Hepatocyte (in vitro differentiated cells): ENCODE measurements at regions not wholly inside any gene's neighbourhood (a gene's known extent, or its start where the extent isn't known, plus 50 kb on each side); places are given as distances from the start of the nearest gene placed in this dataset.

ENCODE experiments used
- CTCF ChIP-seq: fragments of 200-600 bp; sonication (generic); IDR thresholded peaks from 2 replicates; pipeline ENCODE4 v1.5.1; 2016; ENCODE audit warnings: antibody characterized with exemption, mild to moderate bottlenecking; ENCODE audit not compliant: poor library complexity
- EZH2 ChIP-seq: fragments of 200-600 bp; sonication (generic); IDR thresholded peaks from 2 replicates; pipeline ENCODE4 v1.6.1; 2016; ENCODE audit warnings: antibody characterized with exemption, mild to moderate bottlenecking, borderline replicate concordance
- EZH2phosphoT487 ChIP-seq: fragments of 200-600 bp; sonication (generic); IDR thresholded peaks from one replicate; pipeline ENCODE4 v1.6.1; 2018; ENCODE audit warnings: antibody characterized with exemption, mild to moderate bottlenecking, low read depth, moderate library complexity; ENCODE audit not compliant: unreplicated experiment, severe bottlenecking

- TF ChIP-seq CTCF, result no peak
- no peak for TF ChIP-seq EZH2phosphoT487
- TF ChIP-seq EZH2, result no peak
Observed at GRCh38 chr1:177556163-177556562, 385.4 kb downstream of the BRINP2 start.
